ENCODE measurements at regions not wholly inside any gene's neighbourhood (a gene's known extent, or its start where the extent isn't known, plus 50 kb on each side); places are given as distances from the start of the nearest gene placed in this dataset.

- peaks cover 0 to 21% (median 14%) of the 10 kb centered on the region in 5 donors for H3K36me3 Mint-ChIP-seq
- CTCF ChIA-PET, result no interaction called here
Observed at GRCh38 chr9:79847074-79847473, 275.3 kb downstream of the TLE4 start.

GRCh38 chr9:79829566-79830302 lies 258.0 kb downstream of the TLE4 start:
- intact Hi-C loops (cut with micrococcal nuclease), result no loop called here
- no peak overlapping the region for H3K27ac ChIP-seq (ENCODE audit: low read depth, low read length)

More at GRCh38 chr9:79847074-79847473, 275.3 kb downstream of the TLE4 start:
- Histone ChIP-seq H3K9me3 (ENCODE audit: control insufficient read depth in 2 of 3, low read length in 3 of 3) (peaks cover 0 to 13% (median 0%) of the 10 kb centered on the region in 3 experiments), H3K4me3 (ENCODE audit: low read length) (no peak overlapping the region), H3K4me1 (ENCODE audit: control insufficient read depth in 2 of 2, insufficient read depth in 2 of 2, low read length in 2 of 2) (no peaks in the 10 kb centered on the region), H3K36me3 (ENCODE audit: control insufficient read depth in 2 of 3, insufficient read depth in 3 of 3, low read length in 3 of 3) (no peaks in the 10 kb centered on the region), H3K27me3 (ENCODE audit: control insufficient read depth in 2 of 2, insufficient read depth in 2 of 2, low read length in 2 of 2) (no peaks in the 10 kb centered on the region), H3K27ac (ENCODE audit: low read depth, low read length) (no peak overlapping the region)
- Mint-ChIP-seq H3K4me1 (no peaks in the 10 kb centered on the region), H3K4me3 (no peak overlapping the region), H3K27me3 (peaks cover 0 to 9% (median 3%) of the 10 kb centered on the region in 5 donors), H3K27ac (no peak overlapping the region), H3K9me3 (peaks cover 6 to 31% (median 23%) of the 10 kb centered on the region in 11 donors)
- DNase-seq (no peak), ATAC-seq (no peak)
- intact Hi-C loops (cut with micrococcal nuclease), result loop anchor here in 1 of 2 donors (10.0 kb wide), 1 partner anchor 52 kb away; no protein-coding TSS in a partner anchor
- POLR2A ChIA-PET, result no interaction called here

GRCh38 chr9:79824265-79824664 lies 252.5 kb downstream of the TLE4 start:
- H3K4me1 Mint-ChIP-seq, result peaks cover 0 to 19% (median 10%) of the 10 kb centered on the region in 7 donors
- DNase-seq (no peak), ATAC-seq (no peak)
- peak overlapping the region in 2 of 9 donors; percentile 5 to 13 for H3K27ac Mint-ChIP-seq
- POLR2A ChIA-PET, result no interaction called here
- Histone ChIP-seq H3K36me3 (ENCODE audit: control insufficient read depth in 2 of 3, insufficient read depth in 3 of 3, low read length in 3 of 3) (no peaks in the 10 kb centered on the region), H3K4me3 (ENCODE audit: low read length) (no peak overlapping the region), H3K27me3 (ENCODE audit: control insufficient read depth in 2 of 2, insufficient read depth in 2 of 2, low read length in 2 of 2) (no peaks in the 10 kb centered on the region), H3K4me1 (ENCODE audit: control insufficient read depth in 2 of 2, insufficient read depth in 2 of 2, low read length in 2 of 2) (no peaks in the 10 kb centered on the region), H3K27ac (ENCODE audit: low read depth, low read length) (no peak overlapping the region), H3K9me3 (ENCODE audit: control insufficient read depth in 2 of 3, low read length in 3 of 3) (no peaks in the 10 kb centered on the region)
- H3K36me3 Mint-ChIP-seq, result peaks cover 0 to 21% (median 10%) of the 10 kb centered on the region in 5 donors
- H3K4me3 Mint-ChIP-seq, result peak overlapping the region in 1 of 10 donors; percentile 13
- intact Hi-C loops (cut with micrococcal nuclease), result no loop called here
- H3K9me3 Mint-ChIP-seq, result peaks cover 0 to 14% (median 5%) of the 10 kb centered on the region in 11 donors
- peaks cover 2 to 30% (median 16%) of the 10 kb centered on the region in 5 donors for H3K27me3 Mint-ChIP-seq
- CTCF ChIA-PET, result no interaction called here

More at GRCh38 chr9:79829566-79830302, 258.0 kb downstream of the TLE4 start:
- Mint-ChIP-seq H3K36me3 (no peaks in the 10 kb centered on the region), H3K27ac (no peak overlapping the region), H3K27me3 (peaks cover 0 to 3% (median 0%) of the 10 kb centered on the region in 5 donors), H3K4me1 (peaks cover 0 to 2% (median 0%) of the 10 kb centered on the region in 7 donors), H3K4me3 (no peak overlapping the region), H3K9me3 (peaks cover 0 to 5% (median 0%) of the 10 kb centered on the region in 11 donors)
- ATAC-seq (no peak), DNase-seq (no peak)
- POLR2A ChIA-PET, result no interaction called here
- no peak overlapping the region for H3K4me3 ChIP-seq (ENCODE audit: low read length)
- no peaks in the 10 kb centered on the region for H3K9me3 ChIP-seq (ENCODE audit: control insufficient read depth in 2 of 3, low read length in 3 of 3)
- CTCF ChIA-PET, result interaction anchor here (0.6 kb wide), 1 partner anchor 54 kb away, joined by 4 read pairs; no protein-coding TSS in a partner anchor
- H3K36me3 ChIP-seq (ENCODE audit: control insufficient read depth in 2 of 3, insufficient read depth in 3 of 3, low read length in 3 of 3), result no peaks in the 10 kb centered on the region
- H3K4me1 ChIP-seq (ENCODE audit: control insufficient read depth in 2 of 2, insufficient read depth in 2 of 2, low read length in 2 of 2), result no peaks in the 10 kb centered on the region
- no peaks in the 10 kb centered on the region for H3K27me3 ChIP-seq (ENCODE audit: control insufficient read depth in 2 of 2, insufficient read depth in 2 of 2, low read length in 2 of 2)

- peaks cover 8 to 32% (median 14%) of the 10 kb centered on the region in 7 donors for H3K4me1 Mint-ChIP-seq
- H3K36me3 ChIP-seq (ENCODE audit: control insufficient read depth in 2 of 3, insufficient read depth in 3 of 3, low read length in 3 of 3), result no peaks in the 10 kb centered on the region
- DNase-seq (peak in 1 of 9 donors; percentile 22), ATAC-seq (no peak)
- H3K36me3 Mint-ChIP-seq, result peaks cover 0 to 10% (median 5%) of the 10 kb centered on the region in 5 donors
- peaks cover 0 to 5% (median 0%) of the 10 kb centered on the region in 11 donors for H3K9me3 Mint-ChIP-seq
- H3K9me3 ChIP-seq (ENCODE audit: control insufficient read depth in 2 of 3, low read length in 3 of 3), result no peaks in the 10 kb centered on the region
- ChIA-PET CTCF (no interaction called here), POLR2A (interaction anchor here (0.5 kb wide), 1 partner anchor 273 kb away, joined by 5 read pairs; no protein-coding TSS in a partner anchor)
- H3K27me3 ChIP-seq (ENCODE audit: control insufficient read depth in 2 of 2, insufficient read depth in 2 of 2, low read length in 2 of 2), result no peaks in the 10 kb centered on the region
- no peak overlapping the region for H3K27ac ChIP-seq (ENCODE audit: low read depth, low read length)
- H3K4me3 Mint-ChIP-seq, result no peak overlapping the region
- peaks cover 2 to 14% (median 6%) of the 10 kb centered on the region in 5 donors for H3K27me3 Mint-ChIP-seq
- H3K4me3 ChIP-seq (ENCODE audit: low read length), result no peak overlapping the region
- no peak overlapping the region for H3K27ac Mint-ChIP-seq
- intact Hi-C loops (cut with micrococcal nuclease), result no loop called here
- peaks cover 0 to 6% of the 10 kb centered on the region in 2 donors for H3K4me1 ChIP-seq (ENCODE audit: control insufficient read depth in 2 of 2, insufficient read depth in 2 of 2, low read length in 2 of 2)
Observed at GRCh38 chr9:79817438-79818004, 245.8 kb downstream of the TLE4 start.

GRCh38 chr9:79813258-79813638 lies 241.5 kb downstream of the TLE4 start:
- intact Hi-C loops (cut with micrococcal nuclease), result loop anchor here (5.0 kb wide), 2 partner anchors 69 to 241 kb away; partner anchors contain the start of gene TLE4 (in 1 of the 2)
- Mint-ChIP-seq H3K4me3 (peak overlapping the region in 9 of 10 donors; percentile 37 to 95 (median 84)), H3K4me1 (peaks cover 17 to 46% (median 36%) of the 10 kb centered on the region in 7 donors), H3K27ac (peak overlapping the region in 5 of 9 donors; percentile 65 to 83 (median 76)), H3K9me3 (peaks cover 0 to 2% (median 0%) of the 10 kb centered on the region in 11 donors), H3K27me3 (peaks cover 0 to 7% (median 0%) of the 10 kb centered on the region in 5 donors), H3K36me3 (peaks cover 0 to 3% (median 0%) of the 10 kb centered on the region in 5 donors)
- POLR2A ChIA-PET, result no interaction called here
- Histone ChIP-seq H3K4me3 (ENCODE audit: low read length) (peak overlapping the region; percentile 27), H3K36me3 (ENCODE audit: control insufficient read depth in 2 of 3, insufficient read depth in 3 of 3, low read length in 3 of 3) (no peaks in the 10 kb centered on the region), H3K27ac (ENCODE audit: low read depth, low read length) (no peak overlapping the region), H3K9me3 (ENCODE audit: control insufficient read depth in 2 of 3, low read length in 3 of 3) (no peaks in the 10 kb centered on the region), H3K4me1 (ENCODE audit: control insufficient read depth in 2 of 2, insufficient read depth in 2 of 2, low read length in 2 of 2) (peaks cover 0 to 9% of the 10 kb centered on the region in 2 donors), H3K27me3 (ENCODE audit: control insufficient read depth in 2 of 2, insufficient read depth in 2 of 2, low read length in 2 of 2) (no peaks in the 10 kb centered on the region)
- ATAC-seq (no peak), DNase-seq (no peak)
- CTCF ChIA-PET, result no interaction called here

- Histone ChIP-seq H3K4me3 (ENCODE audit: low read length) (peak overlapping the region; percentile 27), H3K27ac (ENCODE audit: low read depth, low read length) (peak overlapping the region; percentile 14), H3K4me1 (ENCODE audit: control insufficient read depth in 2 of 2, insufficient read depth in 2 of 2, low read length in 2 of 2) (peaks cover 0 to 9% of the 10 kb centered on the region in 2 donors), H3K36me3 (ENCODE audit: control insufficient read depth in 2 of 3, insufficient read depth in 3 of 3, low read length in 3 of 3) (no peaks in the 10 kb centered on the region), H3K9me3 (ENCODE audit: control insufficient read depth in 2 of 3, low read length in 3 of 3) (no peaks in the 10 kb centered on the region), H3K27me3 (ENCODE audit: control insufficient read depth in 2 of 2, insufficient read depth in 2 of 2, low read length in 2 of 2) (no peaks in the 10 kb centered on the region)
- Mint-ChIP-seq H3K4me1 (peaks cover 17 to 46% (median 31%) of the 10 kb centered on the region in 7 donors), H3K27me3 (peaks cover 0 to 8% (median 0%) of the 10 kb centered on the region in 5 donors), H3K36me3 (peaks cover 0 to 3% (median 0%) of the 10 kb centered on the region in 5 donors), H3K9me3 (peaks cover 0 to 2% (median 0%) of the 10 kb centered on the region in 11 donors), H3K27ac (peak overlapping the region in 8 of 9 donors; percentile 35 to 83 (median 68)), H3K4me3 (peak overlapping the region; percentile 37 to 95 (median 83))
- ChIA-PET POLR2A (no interaction called here), CTCF (no interaction called here)
- peak; percentile 65 for ATAC-seq
- intact Hi-C loops (cut with micrococcal nuclease), result loop anchor here (5.0 kb wide), 2 partner anchors 70 to 240 kb away; partner anchors contain the start of gene TLE4 (in 1 of the 2)
- peak in 4 of 9 donors; percentile 2 to 8 (median 4) for DNase-seq
Observed at GRCh38 chr9:79812507-79813257, 240.9 kb downstream of the TLE4 start.

All from naive thymus-derived CD4-positive, alpha-beta T cell (primary cell).